B cell (primary cell): ENCODE measurements at regions not wholly inside any gene's neighbourhood (a gene's known extent, or its start where the extent isn't known, plus 50 kb on each side); places are given as distances from the start of the nearest gene placed in this dataset.
"Not testable (repeated sequence)": the region's sequence is repeated elsewhere in the genome, so short reads cannot be mapped to it uniquely, and the experiment has no call there.

Experiments used
- ATAC-seq: fragments of 200-7000 bp; cut with Tn5 transposase; one replicate; pipeline ENCODE4 v1.10.0; 2021; ENCODE audit warnings: low read depth, mild to moderate bottlenecking, moderate number of reproducible peaks, moderate library complexity
- CTCF ChIA-PET: fragments of 350-600 bp; sonication (Branson Sonifier 250); formaldehyde crosslinking; loops from one replicate; lab custom pipeline; 2021; ENCODE audit warnings: antibody characterized with exemption, inconsistent platforms; lab: Charles Lee
- POLR2A ChIA-PET: fragments of 350-600 bp; sonication (Branson Sonifier 250); formaldehyde crosslinking; loops from one replicate; lab custom pipeline; 2021; ENCODE audit warnings: antibody characterized with exemption; lab: Charles Lee
- DNase-seq: peaks from one replicate; pipeline ENCODE4 v3.0.0; 2013
- H2AFZ ChIP-seq: 2 replicates; pipeline ENCODE4 v1.6.1; 2012; ENCODE audit warnings: mild to moderate bottlenecking, low read depth, low read length; ENCODE audit not compliant: insufficient read depth, poor library complexity, severe bottlenecking
- H3K27ac ChIP-seq, 2 donors: 1 replicate in 1 of 2; 2 replicates in 1 of 2; pipeline ENCODE4 v1.5.1; 2012 to 2013; ENCODE audit warnings: low read length in 2 of 2, mild to moderate bottlenecking in 2 of 2, moderate library complexity in 1 of 2
- H3K27me3 ChIP-seq, 4 experiments: fragments of 200-600 bp in 1 of 4; sonication (generic) in 1 of 4; replicated peaks in 1 of 4; 1 replicate in 2 of 4; 2 replicates in 2 of 4; pipeline versions ENCODE4 v1.6.1 to v1.7.0; 2013 to 2016; ENCODE audit warnings: low read length in 3 of 4, mild to moderate bottlenecking in 2 of 4, mixed read lengths in 1 of 4, moderate library complexity in 1 of 4; ENCODE audit not compliant: insufficient read depth in 4 of 4, control insufficient read depth in 3 of 4; ENCODE audit errors: control extremely low read depth in 1 of 4
- H3K36me3 ChIP-seq, 2 experiments: replicated peaks in 1 of 2; 1 replicate in 1 of 2; 2 replicates in 1 of 2; pipeline versions ENCODE4 v1.6.1 to v1.7.1; 2013; ENCODE audit warnings: low read length in 1 of 2; ENCODE audit not compliant: insufficient read depth in 2 of 2, control insufficient read depth in 1 of 2; ENCODE audit errors: control extremely low read depth in 1 of 2, extremely low read depth in 1 of 2
- H3K4me1 ChIP-seq, 2 donors: fragments of 200-600 bp in 1 of 2; sonication (generic) in 1 of 2; 1 replicate in 1 of 2; 2 replicates in 1 of 2; pipeline versions ENCODE4 v1.5.1 to v1.6.1; 2013 to 2017; ENCODE audit warnings: low read length in 2 of 2; ENCODE audit not compliant: control insufficient read depth in 2 of 2, insufficient read depth in 2 of 2
- H3K4me2 ChIP-seq: replicated peaks from 2 replicates; pipeline ENCODE3; 2012; ENCODE audit warnings: mild to moderate bottlenecking, low read depth, low read length; ENCODE audit not compliant: poor library complexity, severe bottlenecking
- H3K4me3 ChIP-seq, 5 experiments: fragments of 200-600 bp in 1 of 5; sonication (generic) in 1 of 5; 1 replicate in 3 of 5; 2 replicates in 2 of 5; pipeline versions ENCODE4 v1.5.1 to v1.7.0; 2011 to 2016; ENCODE audit warnings: low read length in 4 of 5, mild to moderate bottlenecking in 4 of 5, low read depth in 2 of 5, control low read depth in 1 of 5, moderate library complexity in 1 of 5; ENCODE audit not compliant: insufficient read depth in 1 of 5; ENCODE audit errors: control extremely low read depth in 1 of 5, extremely low read depth in 1 of 5
- H3K79me2 ChIP-seq: fragments of 200-600 bp; sonication (generic); one replicate; pipeline ENCODE4 v1.6.0; 2016; ENCODE audit warnings: low read length; ENCODE audit not compliant: control insufficient read depth, insufficient read depth
- H3K9ac ChIP-seq: fragments of 200-600 bp; sonication (generic); 2 replicates; pipeline ENCODE4 v1.6.1; 2017; ENCODE audit warnings: mild to moderate bottlenecking, low read length, moderate library complexity
- H3K9me3 ChIP-seq, 3 donors: one replicate each; pipeline versions ENCODE4 v1.6.1 to v1.7.1; 2013; ENCODE audit warnings: low read length in 2 of 3; ENCODE audit not compliant: control insufficient read depth in 2 of 3, insufficient read depth in 1 of 3; ENCODE audit errors: control extremely low read depth in 1 of 3
- H4K20me1 ChIP-seq: 2 replicates; pipeline ENCODE4 v1.6.0; 2012; ENCODE audit warnings: mild to moderate bottlenecking, low read length; ENCODE audit not compliant: insufficient read depth, control insufficient read depth, poor library complexity, severe bottlenecking
- H3K27ac Mint-ChIP-seq: one replicate; pipeline ENCODE4 v1.8.0; 2021; ENCODE audit warnings: mixed read lengths
- H3K27me3 Mint-ChIP-seq: one replicate; pipeline ENCODE4 v1.8.0; 2021; ENCODE audit warnings: mixed read lengths
- H3K4me1 Mint-ChIP-seq: one replicate; pipeline ENCODE4 v1.8.0; 2021; ENCODE audit warnings: mixed read lengths
- H3K4me3 Mint-ChIP-seq: one replicate; pipeline ENCODE4 v1.8.0; 2021; ENCODE audit warnings: mixed read lengths
- H3K9me3 Mint-ChIP-seq: one replicate; pipeline ENCODE4 v1.8.0; 2022; ENCODE audit warnings: mixed read lengths; ENCODE audit not compliant: insufficient read depth
- CTCF ChIP-seq: fragments of 200-600 bp; IDR thresholded peaks from one replicate; pipeline ENCODE4 v1.8.0; 2022; ENCODE audit warnings: antibody characterized with exemption, mild to moderate bottlenecking
- EZH2 ChIP-seq: IDR thresholded peaks from 2 replicates; pipeline ENCODE4 v1.6.1; 2012; ENCODE audit warnings: borderline replicate concordance, low read depth, mild to moderate bottlenecking, moderate library complexity, low read length; ENCODE audit not compliant: insufficient read depth, poor library complexity, severe bottlenecking
- WGBS: methylation state at CpG from one replicate; pipeline ENCODE4 v1.1.5; 2013; ENCODE audit warnings: missing lambda C conversion rate; ENCODE audit not compliant: insufficient coverage; 5-methylcytosine and 5-hydroxymethylcytosine counted together
- intact Hi-C: fragments of 100-400 bp; cut with micrococcal nuclease; formaldehyde crosslinking; loops from one replicate; pipeline ENCODE4 v1.10.0; 2022

- no peaks in the 10 kb centered on the region for H3K9me3 Mint-ChIP-seq
- Histone ChIP-seq H3K36me3 (no peaks in the 10 kb centered on the region), H3K9ac (peak overlapping the region; percentile 27), H3K27ac (no peak overlapping the region), H3K4me2 (peak overlapping the region; percentile 50), H4K20me1 (no peaks in the 10 kb centered on the region), H3K4me3 (no peak overlapping the region), H2AFZ (peak overlapping the region; percentile 65), H3K27me3 (no peaks in the 10 kb centered on the region), H3K4me1 (peaks cover 12% of the 10 kb centered on the region in 2 donors), H3K9me3 (no peaks in the 10 kb centered on the region), H3K79me2 (no peaks in the 10 kb centered on the region)
- peaks cover 15% of the 10 kb centered on the region for H3K4me1 Mint-ChIP-seq
- no peak overlapping the region for H3K27ac Mint-ChIP-seq
- peak; percentile 60 for ATAC-seq
- DNase-seq, result peak; percentile 41
- ChIA-PET POLR2A (no interaction called here), CTCF (no interaction called here)
- peak overlapping the region; percentile 32 for H3K4me3 Mint-ChIP-seq
- no peaks in the 10 kb centered on the region for H3K27me3 Mint-ChIP-seq
- TF ChIP-seq EZH2, result no peak
- no peak for TF ChIP-seq CTCF
- intact Hi-C loops, result no loop called here
- WGBS, result 0% methylated on average over 1 of the region's 4 CpGs
Measured at GRCh38 chr7:142581341-142581740, 167.9 kb upstream of the PRSS1 start.

- H3K27me3 Mint-ChIP-seq, result no peaks in the 10 kb centered on the region
- no peaks in the 10 kb centered on the region for H3K79me2 ChIP-seq
- H3K27ac Mint-ChIP-seq, result no peak overlapping the region
- H3K4me3 Mint-ChIP-seq, result no peak overlapping the region
- H3K9me3 ChIP-seq, result no peaks in the 10 kb centered on the region
- 88% methylated on average over 1 of the region's 1 CpG for WGBS
- no peak for DNase-seq
- no peak for ATAC-seq
- no peaks in the 10 kb centered on the region for H3K9me3 Mint-ChIP-seq
- no peak for TF ChIP-seq CTCF
- TF ChIP-seq EZH2, result no peak
- intact Hi-C loops, result no loop called here
- no peak overlapping the region for H3K4me3 ChIP-seq
- no peaks in the 10 kb centered on the region for H4K20me1 ChIP-seq
- H3K4me2 ChIP-seq, result no peak overlapping the region
- no peaks in the 10 kb centered on the region for H3K36me3 ChIP-seq
- ChIA-PET CTCF (no interaction called here), POLR2A (no interaction called here)
- H3K9ac ChIP-seq, result no peak overlapping the region
- no peaks in the 10 kb centered on the region for H3K27me3 ChIP-seq
- H3K27ac ChIP-seq, result no peak overlapping the region
- H3K4me1 ChIP-seq, result peaks cover 12% of the 10 kb centered on the region in 2 donors
- no peak overlapping the region for H2AFZ ChIP-seq
- H3K4me1 Mint-ChIP-seq, result peaks cover 15% of the 10 kb centered on the region
Measured at GRCh38 chr7:142579946-142580345, 169.3 kb upstream of the PRSS1 start.

GRCh38 chr7:142575351-142575750 is 173.9 kb upstream of the PRSS1 start:
- POLR2A ChIA-PET, H3K36me3 ChIP-seq, H3K4me3 Mint-ChIP-seq, H4K20me1 ChIP-seq, CTCF ChIA-PET, H3K4me1 ChIP-seq, H3K27me3 ChIP-seq, H2AFZ ChIP-seq, H3K27ac Mint-ChIP-seq, H3K27ac ChIP-seq, intact Hi-C loops, H3K4me1 Mint-ChIP-seq, H3K79me2 ChIP-seq, H3K9me3 ChIP-seq, ATAC-seq, H3K4me2 ChIP-seq, H3K9me3 Mint-ChIP-seq, H3K4me3 ChIP-seq, DNase-seq, H3K9ac ChIP-seq: not testable (repeated sequence)
- H3K27me3 Mint-ChIP-seq, result peaks cover 22% of the 10 kb centered on the region
- WGBS, result 93% methylated on average over 15 of the region's 25 CpGs
